ENCODE measurements at regions not wholly inside any gene's neighbourhood (a gene's known extent, or its start where the extent isn't known, plus 50 kb on each side); places are given as distances from the start of the nearest gene placed in this dataset.

GRCh38 chr2:15886231-15886630 is 54.1 kb upstream of the MYCN start:
- no peak overlapping the region for H3K27ac ChIP-seq
- no peak overlapping the region for H3K4me3 ChIP-seq
- TF ChIP-seq CTCF (IDR thresholded peaks at IDR 0.05) = no peak
- TF ChIP-seq POLR2A (IDR thresholded peaks at IDR 0.05) = no peak
- no peak for TF ChIP-seq EP300 (IDR thresholded peaks at IDR 0.05)
- TF ChIP-seq POLR2AphosphoS5 (IDR thresholded peaks at IDR 0.05) = no peak
- no peak for ATAC-seq
- WGBS, 2 donors (ENCODE audit: low coverage in 1 of 2) = 64 to 81% methylated on average over 3 to 6 of the region's 6 CpGs
- H3K36me3 ChIP-seq = no peaks in the 10 kb centered on the region
- no peaks in the 10 kb centered on the region for H3K27me3 ChIP-seq
- H3K4me1 ChIP-seq = no peaks in the 10 kb centered on the region
- no peaks in the 10 kb centered on the region for H3K9me3 ChIP-seq

DNA sequence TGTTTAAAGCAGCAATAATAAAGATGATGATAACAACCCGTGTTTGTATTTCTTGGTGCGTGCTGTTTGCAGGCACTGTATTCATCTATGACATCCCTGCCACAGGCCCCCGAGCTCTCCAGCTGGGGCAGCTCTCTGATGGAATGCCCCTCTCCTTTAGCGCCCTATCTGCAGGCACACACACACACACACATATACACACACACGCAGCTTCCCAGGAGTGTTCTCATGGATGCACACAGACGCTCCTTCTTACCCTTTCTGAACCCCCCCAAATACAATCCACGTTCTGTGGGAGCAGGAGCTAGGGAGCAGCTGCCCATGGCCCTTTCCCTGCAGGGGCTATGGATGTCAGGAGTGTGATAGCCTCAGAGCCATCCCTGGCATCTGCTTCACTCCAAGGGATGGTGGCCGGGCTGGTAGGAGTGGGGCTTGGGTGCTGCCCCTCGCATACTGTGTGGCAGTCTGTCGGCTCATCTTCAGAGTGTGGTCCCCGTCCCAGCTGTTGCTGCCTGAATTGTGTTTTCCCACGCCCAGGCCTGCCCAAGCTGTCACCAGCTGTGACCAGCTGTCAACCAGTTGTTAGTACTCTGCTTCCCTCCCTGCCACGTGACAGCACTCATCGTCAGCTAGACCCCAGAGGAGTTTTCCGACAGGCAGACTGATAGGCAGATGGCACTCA is 50.8 kb upstream of the MYCN start:
- peaks cover 0 to 10% (median 0%) of the 10 kb centered on the region in 3 donors for H3K4me1 ChIP-seq
- 55 to 80% methylated on average over 1 to 6 of the region's 15 CpGs for WGBS, 2 donors (ENCODE audit: low coverage in 1 of 2)
- H3K27ac ChIP-seq = no peak overlapping the region
- ATAC-seq = no peak
- H3K36me3 ChIP-seq = no peaks in the 10 kb centered on the region
- no peak overlapping the region for H3K4me3 ChIP-seq
- no peaks in the 10 kb centered on the region for H3K27me3 ChIP-seq
- no peaks in the 10 kb centered on the region for H3K9me3 ChIP-seq
- no peak for TF ChIP-seq POLR2A (IDR thresholded peaks at IDR 0.05)
- TF ChIP-seq CTCF (IDR thresholded peaks at IDR 0.05) = no peak

DNA sequence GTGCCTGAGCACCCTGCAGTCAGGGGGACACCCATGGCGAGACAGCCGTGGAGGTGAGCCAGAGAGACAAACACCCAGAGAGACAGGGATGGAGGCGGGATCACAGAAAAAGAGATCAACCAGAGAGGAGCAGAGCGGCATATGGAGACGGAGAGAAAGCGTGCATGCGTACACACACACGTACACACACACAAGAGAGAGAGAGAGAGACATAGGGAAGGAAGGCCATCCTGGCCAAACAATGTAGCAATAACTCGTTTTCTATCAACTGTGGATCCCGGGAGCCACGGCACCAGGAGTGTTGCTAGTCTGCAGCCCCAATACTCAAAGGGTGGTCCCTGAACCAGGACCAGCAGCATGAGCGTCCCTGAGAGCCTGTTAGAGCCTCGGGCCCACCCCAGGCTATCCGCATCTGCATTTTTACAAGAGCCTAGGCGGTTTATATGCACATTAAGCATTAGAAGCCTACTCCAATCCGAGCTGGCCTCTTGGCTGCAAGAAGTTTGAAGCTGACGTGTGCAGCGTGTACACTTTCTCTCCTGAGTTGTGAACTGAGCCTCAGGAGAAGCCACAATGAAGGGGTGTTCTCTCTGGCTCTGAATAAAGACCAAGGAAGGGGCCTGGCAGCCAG is 50.1 kb upstream of the MYCN start:
- WGBS, 2 donors (ENCODE audit: low coverage in 1 of 2) = 71 to 84% methylated on average over 11 to 12 of the region's 18 CpGs

More for the DNA sequence above, 50.1 kb upstream of the MYCN start:
- TF ChIP-seq EP300 (IDR thresholded peaks at IDR 0.05) (no peak), POLR2A (IDR thresholded peaks at IDR 0.05) (no peak)
- no peaks in the 10 kb centered on the region for H3K27me3 ChIP-seq
- no peaks in the 10 kb centered on the region for H3K36me3 ChIP-seq
- no peak overlapping the region for H3K4me3 ChIP-seq
- H3K27ac ChIP-seq = no peak overlapping the region
- ATAC-seq = no peak
- no peaks in the 10 kb centered on the region for H3K9me3 ChIP-seq
- H3K4me1 ChIP-seq = peaks cover 0 to 10% (median 0%) of the 10 kb centered on the region in 3 donors

Small RNA genes lying in the stretch of these regions (small RNA-seq; reads per million reads assigned to genes)
- 0 reads per million in 4 donors for gene RNU5E-7P
